GM21390 (cell line): ENCODE measurements at regions not wholly inside any gene's neighbourhood (a gene's known extent, or its start where the extent isn't known, plus 50 kb on each side); places are given as distances from the start of the nearest gene placed in this dataset.
A peak's percentile ranks its signal among the peaks of the same experiment; 100 is the strongest.

Experiments used
- ATAC-seq: cut with Tn5 transposase; IDR thresholded peaks from one replicate; pipeline ENCODE4 v1.9.1; 2021; ENCODE audit not compliant: unreplicated experiment

DNA sequence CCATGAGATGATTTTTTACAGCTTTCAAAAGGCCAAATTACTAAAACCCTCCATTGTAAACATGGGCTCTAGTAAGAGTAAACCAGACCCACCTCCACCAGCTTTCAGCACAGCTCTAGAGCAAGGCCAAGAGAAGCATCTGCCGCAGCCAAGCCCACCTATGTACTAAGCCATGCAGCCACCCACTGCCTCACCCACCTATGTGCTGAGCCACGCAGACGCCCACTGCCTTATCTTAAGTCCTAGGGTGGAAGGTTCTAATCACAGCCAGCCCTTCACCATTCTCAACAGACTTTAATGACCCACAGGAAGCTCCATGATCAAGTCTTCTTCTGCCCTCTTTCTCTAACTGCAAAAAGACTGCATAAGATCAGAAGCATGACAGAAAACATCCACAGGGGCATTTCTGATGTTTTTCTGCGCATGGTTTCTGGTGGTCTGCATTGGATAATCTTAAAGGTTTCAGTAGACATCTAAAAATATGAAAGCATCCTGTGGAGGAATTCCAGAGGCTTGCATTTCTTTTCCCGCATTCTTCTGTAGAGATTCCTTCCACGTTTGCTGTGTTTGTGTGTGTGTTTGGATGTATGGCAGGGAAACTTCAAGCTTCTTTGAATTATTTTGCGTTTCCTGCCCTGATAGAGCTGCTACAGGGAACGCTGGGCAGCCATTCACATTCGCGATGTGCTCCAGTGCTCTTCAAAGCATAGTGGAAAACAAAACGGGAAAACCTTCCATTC, 286.1 kb upstream of the KLF6 start:
- ATAC-seq, result no peak

DNA sequence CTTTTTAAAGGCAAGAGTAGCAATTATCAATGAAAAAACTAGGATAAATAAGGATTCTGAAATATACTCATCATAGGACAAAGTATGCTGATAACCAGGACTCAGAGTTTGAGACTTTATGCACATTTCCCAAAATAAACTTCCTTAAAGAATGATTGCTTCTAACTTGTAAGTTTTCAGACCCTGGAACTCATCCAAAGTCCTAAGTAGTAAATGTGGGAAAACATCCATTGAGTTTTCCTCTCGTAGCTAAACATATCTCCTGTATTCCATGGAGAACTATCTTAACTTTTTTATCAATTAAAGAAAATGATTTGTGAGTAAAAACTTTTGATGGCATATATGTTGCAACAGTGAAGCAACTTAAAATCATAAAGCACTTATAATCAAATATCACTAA, 285.2 kb upstream of the KLF6 start:
- ATAC-seq, result no peak

DNA sequence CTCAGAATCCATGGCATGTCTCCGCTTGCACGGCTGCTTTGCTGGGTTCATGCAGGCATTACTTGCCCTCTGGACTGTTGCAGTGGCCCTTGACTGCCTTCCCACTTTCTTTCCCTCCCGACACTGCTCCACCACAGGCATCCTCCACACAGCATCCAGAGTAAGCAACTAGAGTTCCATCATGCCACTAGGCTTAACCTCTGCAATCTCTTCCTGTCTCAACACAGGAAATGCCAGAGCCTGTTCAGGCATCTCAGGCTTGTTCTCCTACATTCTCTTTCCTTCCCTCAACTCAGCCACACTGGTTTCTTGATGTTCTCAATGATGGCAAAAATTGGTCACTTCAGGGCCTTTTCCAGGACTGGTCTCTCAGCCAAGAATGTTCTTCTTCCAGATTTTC, 284.5 kb upstream of the KLF6 start:
- no peak for ATAC-seq

DNA sequence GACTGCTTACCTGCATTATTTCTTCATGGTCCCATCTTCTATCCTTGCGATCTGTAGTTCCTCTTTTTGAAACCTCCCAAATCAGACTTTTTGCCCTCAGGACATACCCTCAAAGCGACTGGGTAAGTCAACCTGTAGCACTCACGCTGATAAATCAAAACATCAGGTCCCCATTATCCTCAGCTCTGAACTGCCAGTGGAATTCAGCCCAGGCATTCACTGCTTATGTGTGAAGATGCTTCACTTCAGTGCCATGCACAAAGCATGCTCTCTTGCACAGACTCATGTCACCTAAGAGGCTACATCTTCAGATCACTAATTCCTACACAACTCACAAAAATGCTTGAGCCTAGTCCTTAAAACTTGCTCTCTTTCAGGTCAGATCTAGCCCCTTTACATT, 283.6 kb upstream of the KLF6 start:
- ATAC-seq, result no peak

DNA sequence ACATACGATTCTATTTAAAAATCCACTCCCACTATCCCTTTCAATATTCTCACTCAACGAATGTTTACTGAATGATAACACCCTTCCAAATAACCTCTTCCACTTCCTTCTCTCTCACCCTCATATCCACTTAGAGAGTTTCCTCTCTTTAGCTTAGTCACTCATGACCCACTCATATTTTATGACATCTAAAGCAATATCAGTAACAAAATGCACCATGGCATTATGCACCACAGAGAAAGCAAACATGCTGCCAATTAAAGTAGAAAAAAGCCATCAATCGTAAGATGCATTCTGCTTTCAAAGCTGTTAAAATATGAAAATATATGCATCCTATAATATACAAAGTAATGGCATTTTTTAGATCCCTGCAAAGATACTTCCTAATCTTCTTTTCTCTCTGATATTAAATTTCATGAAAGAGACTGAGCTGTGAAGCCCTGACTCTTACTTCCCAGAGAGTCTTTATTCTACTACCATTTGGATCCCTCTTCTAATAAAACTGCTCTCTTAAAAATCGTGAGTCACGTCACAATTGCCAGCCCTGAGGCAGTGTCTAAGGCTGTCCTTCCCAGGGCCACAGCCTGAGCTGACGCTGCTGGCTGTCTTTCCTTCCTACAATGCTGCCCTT, 283.0 kb upstream of the KLF6 start:
- no peak for ATAC-seq

DNA sequence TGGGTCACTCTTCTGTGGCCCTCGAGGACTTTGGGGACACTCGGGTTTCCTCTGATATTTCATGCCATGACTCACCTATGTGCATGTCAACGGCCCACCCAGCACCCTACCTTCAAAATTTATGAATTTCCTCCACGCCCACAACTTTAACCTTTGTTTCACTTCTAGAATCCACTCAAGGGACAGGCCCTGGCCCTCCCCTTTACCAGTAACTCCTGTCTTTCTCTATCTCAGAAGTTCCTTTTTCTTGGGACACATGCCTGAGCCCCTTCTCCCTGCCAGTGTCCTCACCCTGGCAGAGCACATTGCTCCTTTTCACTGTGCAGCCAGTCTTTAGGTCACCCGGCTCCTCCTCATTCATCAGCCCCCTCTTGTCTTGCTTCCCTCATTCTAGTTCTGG, 282.5 kb upstream of the KLF6 start:
- peak; percentile 63 for ATAC-seq

DNA sequence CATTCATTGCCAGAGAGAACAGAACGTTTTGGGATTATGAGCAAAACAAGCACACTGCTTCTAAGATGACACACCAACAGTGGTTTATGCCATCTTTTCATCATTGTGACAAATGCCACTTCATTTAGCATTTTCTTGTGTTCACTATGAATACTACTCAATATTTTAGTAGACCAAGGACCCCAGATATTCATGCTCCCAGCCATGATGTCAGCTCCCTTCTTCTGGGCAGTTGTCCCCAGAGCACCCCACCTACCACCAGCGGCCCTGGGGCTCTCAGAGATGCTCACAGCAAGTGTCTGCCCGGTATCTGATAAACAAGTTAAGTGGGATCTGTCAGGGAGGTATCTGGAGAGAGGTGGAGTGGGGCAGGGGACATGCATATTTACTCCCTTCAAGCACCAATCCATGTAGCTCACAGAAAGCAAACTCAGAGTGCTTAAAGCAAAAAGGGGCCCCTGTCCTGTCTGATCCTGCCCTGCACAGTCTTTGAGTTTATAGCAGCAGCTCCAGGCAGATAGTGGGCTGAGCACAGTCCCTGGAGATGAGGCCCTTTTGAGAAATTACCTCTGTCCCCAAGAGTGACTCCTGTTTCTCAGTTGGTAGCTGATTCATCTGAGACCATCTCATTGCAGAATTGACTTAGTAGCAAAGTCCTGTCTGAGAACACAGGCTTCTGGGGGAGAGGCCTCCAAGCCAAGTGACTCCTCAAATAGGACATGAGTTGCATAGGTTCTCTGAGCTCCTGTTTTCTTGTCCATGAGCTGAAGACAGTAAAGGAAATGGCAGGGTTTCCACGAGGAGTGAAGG, 281.8 kb upstream of the KLF6 start:
- peak; percentile 44 for ATAC-seq

DNA sequence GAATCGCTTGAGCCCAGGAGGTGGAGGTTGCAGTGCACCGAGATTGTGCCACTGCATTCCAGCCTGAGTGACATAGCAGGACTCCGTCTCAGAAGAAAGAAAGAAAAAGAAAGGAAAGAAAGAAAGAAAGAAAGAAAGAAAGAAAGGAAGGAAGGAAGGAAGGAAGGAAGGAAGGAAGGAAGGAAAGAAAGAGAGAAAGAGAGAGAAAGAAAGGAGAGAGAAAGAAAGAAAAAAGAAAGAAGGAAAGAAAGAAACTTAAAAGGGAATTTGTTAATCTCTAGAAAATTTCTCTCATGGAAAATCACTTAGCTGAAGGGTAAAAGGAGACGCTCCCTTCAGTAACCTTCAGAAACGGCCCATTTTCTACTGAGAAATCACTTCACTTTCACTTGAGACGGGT, 279.5 kb upstream of the KLF6 start:
- ATAC-seq, result no peak

DNA sequence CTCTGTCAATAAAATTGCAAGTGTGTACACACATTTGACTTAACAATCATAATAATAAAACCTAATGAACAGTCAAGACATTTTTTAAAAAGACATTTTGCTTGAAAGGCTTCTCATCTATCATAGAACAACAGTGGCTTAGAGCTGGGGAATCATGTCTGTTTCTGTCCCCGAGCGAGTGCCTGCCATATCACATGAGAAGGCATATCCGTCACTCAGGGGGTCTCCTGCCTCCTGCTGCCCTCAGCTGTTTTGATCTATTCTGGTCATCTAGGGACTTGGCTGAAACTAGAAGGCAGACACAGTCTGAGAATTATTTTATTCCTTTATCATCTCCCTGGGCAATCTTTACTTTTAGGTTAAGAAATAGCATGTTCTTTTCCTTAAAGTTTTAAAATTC, 278.7 kb upstream of the KLF6 start:
- ATAC-seq, result no peak

DNA sequence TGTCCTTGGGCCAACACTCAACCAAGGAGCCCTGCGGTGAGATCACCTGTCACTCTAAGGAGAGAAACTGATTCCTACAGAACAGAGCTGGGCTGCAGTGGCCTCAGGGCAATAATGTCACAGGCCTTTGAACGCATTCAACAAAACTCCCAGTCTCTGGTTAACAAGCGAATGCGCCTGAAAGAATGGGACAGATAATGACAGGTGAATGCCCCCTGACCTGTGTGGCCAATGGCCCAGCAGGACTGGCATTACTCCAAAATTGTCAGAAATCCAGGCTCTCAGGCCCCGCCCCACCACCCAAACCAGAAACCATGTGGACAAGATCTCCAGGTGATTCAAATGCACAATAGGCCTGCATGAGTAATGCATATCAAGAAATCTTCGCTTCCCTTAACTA, 277.7 kb upstream of the KLF6 start:
- no peak for ATAC-seq

DNA sequence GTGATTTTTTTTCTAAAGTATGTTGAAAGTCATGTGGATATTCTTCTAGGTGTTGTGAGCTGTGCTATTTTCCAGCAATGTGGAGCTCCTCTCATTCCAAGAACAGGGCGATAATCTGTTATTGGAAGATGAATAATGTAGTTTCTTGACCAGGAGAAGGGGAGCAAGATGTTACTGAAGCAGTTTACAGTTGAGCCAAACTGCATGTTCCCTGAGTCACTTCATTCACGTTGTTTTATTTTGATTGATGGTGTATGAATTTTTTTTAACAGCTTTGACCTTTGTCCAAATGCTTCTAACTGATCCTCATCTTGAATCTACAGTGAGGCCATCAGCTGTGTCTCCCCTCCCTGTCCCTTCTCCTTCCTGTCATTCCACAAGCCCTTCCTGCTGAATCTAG, 277.1 kb upstream of the KLF6 start:
- ATAC-seq, result no peak

DNA sequence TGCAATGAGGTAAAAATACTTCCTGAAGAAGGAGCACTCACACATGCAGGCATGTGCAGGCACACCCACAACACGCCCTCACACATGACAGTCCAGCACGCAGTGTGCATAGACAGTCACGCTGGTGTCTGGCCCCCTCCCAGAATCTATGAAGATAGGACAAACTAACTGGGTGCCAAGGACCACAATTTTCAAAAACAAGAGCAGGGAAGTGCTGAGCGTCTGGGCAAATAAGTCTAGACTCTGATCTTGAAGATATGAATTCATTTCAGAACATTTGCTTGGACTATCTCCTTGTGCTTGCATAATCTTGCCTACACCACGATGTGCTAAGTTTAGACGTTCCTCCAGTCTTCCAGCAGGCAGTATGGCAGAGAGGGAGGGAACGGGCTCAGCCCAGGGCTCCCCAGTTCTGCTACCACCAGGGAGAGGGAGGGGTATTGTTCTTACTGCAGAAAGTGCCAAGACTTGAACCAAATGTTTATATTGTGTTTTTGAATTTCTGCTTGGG, 276.5 kb upstream of the KLF6 start:
- no peak for ATAC-seq

DNA sequence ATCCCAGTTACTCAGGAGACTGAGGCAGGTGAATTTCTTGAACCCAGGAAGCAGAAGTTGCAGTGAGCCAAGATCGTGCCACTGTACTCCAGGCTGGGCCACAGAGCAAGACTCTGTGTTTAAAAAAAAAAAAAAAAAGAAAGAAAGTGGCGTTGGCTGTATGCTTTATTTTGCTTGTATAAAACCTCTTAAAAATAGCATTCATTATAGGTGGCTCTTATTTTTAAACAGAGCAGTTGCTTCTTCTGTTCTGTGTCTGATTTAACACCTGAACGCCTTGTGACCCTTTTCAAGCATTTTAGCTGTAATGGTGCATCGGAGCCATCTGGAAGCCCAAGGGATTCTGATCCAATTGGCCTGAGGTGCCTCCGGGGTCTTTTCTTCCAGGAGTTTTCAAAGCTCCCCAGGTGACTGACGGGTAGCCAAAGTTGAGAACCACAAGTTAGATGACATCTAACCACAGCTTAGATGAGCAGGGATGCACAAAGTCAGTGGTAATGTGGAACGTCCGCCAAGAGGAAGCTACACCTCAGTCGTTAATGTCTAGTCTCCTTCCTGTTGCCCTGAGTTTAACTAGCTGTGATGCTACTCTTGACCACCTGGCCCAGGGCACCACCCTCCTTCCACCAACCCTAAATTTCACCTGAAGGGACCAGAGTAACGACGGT, 274.6 kb upstream of the KLF6 start:
- no peak for ATAC-seq

DNA sequence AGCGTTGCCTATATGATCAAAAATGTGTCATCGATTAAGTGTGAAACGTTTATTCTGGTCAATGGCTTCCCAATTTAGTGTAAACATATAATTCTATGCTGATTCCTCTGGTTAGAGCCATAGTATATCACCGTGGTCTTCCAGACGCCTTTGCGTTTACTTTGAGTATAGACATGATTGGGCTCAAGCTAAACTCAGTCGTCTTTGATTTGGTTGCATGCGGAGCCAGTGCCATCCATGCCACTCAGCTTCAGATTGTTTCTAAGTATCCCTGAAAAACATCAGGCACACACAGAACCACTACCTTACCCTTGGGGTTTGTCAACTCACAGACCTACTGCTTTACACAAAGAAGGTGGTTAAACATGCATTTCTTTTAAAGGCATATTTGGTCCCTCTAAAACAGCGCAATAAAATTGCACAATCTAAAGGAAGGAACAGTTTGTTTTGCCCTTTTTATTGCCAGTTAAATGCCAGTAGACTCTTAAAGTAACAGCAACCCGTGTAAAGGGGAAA, 273.6 kb upstream of the KLF6 start:
- ATAC-seq, result no peak

DNA sequence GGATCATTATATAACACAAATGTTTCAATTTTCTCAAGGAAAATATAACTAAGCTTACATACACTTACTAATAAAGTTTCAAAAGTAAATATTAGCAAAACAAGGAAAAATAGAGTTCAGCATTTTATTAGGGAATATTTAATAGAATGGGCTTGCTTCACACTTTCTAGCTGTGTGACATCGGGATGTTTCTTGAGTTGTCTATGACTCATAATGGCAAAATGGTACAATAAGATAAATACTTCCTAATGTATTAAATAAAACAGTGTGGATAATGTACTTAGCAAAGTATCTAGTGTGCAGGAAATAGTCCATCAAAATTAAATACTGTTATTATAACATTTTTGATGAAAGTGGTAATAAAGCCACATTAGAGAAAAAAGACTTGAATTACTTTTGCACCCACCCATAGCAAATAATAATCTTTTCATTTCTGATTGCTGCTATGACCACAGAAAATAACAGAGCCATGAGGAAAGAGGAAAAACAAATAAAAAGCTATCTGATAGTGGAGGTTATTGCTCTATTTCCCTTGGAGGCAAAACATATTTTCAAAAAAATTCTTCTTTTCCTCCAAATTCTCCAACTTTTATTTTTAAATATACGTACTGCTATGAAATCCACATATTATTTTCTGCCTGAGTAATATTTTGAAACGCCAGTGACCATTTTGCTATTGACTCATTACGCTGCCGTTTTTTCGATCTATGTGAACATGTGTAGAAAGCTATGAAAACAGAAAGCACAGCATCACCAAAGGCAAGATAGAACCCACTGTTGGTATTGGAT, 272.9 kb upstream of the KLF6 start:
- no peak for ATAC-seq

DNA sequence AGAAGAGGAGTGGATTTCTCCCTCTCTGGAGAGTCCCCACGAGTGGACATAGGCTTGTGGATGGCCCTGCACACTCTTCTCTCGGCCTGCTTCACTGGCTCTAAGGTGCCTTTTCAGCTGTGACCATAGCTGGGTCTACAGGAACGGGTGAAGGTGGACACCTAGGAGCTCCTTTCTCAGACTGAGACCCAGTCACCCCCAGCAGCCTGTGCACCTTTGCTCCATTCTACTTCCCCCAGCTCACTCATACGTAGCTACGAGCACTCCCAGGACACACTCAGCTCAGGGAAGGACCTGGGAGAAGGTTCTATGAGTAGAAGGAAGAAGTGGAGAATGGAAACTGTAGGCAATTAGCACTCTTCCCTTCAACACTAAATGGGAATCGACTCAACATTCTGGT, 272.0 kb upstream of the KLF6 start:
- ATAC-seq, result no peak

DNA sequence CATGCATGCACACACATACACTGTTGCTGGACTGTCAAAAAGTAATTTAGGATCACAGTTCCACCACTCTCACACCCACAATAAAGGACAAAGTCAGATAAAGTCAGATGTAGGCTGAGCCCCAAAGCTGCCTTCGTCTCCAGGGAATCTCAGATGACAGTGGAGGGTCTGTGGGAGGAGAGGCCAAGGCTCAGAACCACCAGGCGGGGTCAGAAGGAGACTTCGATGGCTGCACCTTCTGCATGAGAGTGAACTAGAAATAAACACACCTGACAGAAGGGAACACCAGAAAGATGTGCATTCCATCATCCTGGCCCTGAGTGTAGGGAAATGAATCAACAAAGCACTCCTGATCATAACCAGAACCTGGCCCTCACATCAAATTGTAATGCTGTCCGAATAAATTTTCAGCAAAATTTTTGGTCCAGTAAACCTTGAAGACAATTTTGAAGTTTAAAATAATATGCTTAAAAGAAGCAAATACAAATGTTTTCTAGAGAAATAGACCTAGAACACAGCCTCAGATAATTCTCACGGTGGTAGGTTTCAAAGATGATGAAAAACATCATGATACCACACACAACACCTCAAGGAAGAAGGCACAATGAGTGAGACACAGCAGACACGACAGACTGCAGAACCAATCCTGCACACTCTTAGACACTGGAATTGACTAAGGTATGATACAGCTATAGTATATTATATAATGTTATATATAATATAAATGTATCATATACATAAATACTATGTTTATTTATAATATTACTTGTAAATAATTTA, 269.8 kb upstream of the KLF6 start:
- ATAC-seq, result no peak

DNA sequence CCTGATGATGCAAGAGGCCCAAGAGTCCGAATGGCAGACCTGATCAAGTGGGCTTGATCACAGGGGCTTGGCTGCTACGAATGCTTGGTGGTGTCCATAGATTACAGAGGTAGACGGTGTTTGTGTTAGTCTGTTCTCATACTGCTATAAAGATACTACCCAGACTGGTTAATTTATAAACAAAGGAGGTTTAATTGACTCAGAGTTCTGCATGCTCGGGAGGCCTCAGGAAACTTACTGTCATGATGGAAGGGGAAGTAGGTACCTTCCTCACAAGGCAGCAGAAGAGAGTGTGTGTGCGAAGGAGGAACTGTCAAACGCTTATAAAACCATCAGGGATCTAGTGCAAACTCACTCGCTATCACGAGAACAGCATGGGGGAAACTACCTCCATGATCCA, 268.9 kb upstream of the KLF6 start:
- no peak for ATAC-seq

DNA sequence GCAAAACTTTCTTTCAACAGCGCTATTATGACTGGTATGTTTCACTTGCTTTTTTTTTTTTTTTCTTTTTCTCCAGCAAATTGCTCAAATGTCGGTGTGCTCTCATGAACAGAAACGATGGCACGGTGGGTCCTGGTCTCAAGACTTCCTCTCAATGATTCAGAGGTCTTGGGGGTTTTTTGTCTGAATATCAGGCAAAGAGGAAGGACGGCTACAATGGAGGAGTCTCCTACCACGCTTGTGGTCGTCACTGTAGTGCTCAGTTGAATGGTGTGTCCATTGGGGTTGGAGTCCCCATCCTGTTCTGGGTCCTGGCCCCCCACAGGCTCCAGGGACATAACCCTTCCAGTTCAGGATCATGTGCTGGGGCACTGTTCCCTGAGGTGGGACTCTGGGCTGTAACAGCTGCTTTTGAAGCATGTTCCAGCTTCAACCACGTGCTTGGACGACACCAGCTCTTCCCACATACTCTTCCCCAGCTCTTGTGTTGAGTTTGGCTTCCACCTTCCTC, 266.7 kb upstream of the KLF6 start:
- ATAC-seq, result no peak
